HCT116 (cell line): ENCODE measurements at regions not wholly inside any gene's neighbourhood (a gene's known extent, or its start where the extent isn't known, plus 50 kb on each side); places are given as distances from the start of the nearest gene placed in this dataset.

Experiments used
- ATAC-seq: fragments of 200-7000 bp; cut with Tn5 transposase; 2 replicates; pipeline ENCODE4 v1.9.1; 2020; ENCODE audit warnings: mild to moderate bottlenecking, moderate library complexity
- BruUV-seq: library from RNA; stranded (reverse); fragments of 400-500 nt; replicated peaks from 2 replicates; lab custom pipeline; 2021; lab: Mats Ljungman, UMichigan
- CTCF ChIA-PET: fragments of 300-600 bp; sonication (Branson Sonifier 250); formaldehyde crosslinking; loops from one replicate; lab custom pipeline; 2021; ENCODE audit warnings: antibody characterized with exemption; lab: Charles Lee
- POLR2A ChIA-PET: fragments of 300-600, 350-600 bp; sonication (Branson Sonifier 250); formaldehyde crosslinking; loops from one replicate; lab custom pipeline; 2021; ENCODE audit warnings: antibody characterized with exemption; lab: Charles Lee
- RAD21 ChIA-PET, 2 experiments: fragments of 300-600 bp; sonication (Branson Sonifier 250); formaldehyde crosslinking; loops; one replicate each; lab custom pipeline; 2023; ENCODE audit warnings: low total read pairs in 2 of 2; ENCODE audit not compliant: uncharacterized antibody in 2 of 2, unreplicated experiment in 2 of 2, low non-redundant PET in 1 of 2; lab: Charles Lee
- DNase-seq: peaks from one replicate; pipeline ENCODE4 v3.0.0-alpha.2; 2010; ENCODE audit warnings: low read depth, low spot score
- H2AFZ ChIP-seq: fragments of 200-600 bp; shearing (Covaris generic), sonication (generic); 2 replicates; pipeline ENCODE4 v1.6.1; 2017; ENCODE audit warnings: low read depth, mixed run types, mixed read lengths, antibody characterized with exemption, low read length; ENCODE audit not compliant: poor library complexity, severe bottlenecking
- H3K27ac ChIP-seq: 2 replicates; pipeline ENCODE4 v1.5.1; 2012; ENCODE audit warnings: low read depth, low read length
- H3K27me3 ChIP-seq: fragments of 200-600 bp; sonication (generic); 2 replicates; pipeline ENCODE4 v1.6.1; 2016; ENCODE audit warnings: mixed run types, low read length, mixed read lengths; ENCODE audit not compliant: insufficient read depth
- H3K36me3 ChIP-seq, 2 experiments: fragments of 200-500 bp in 1 of 2; fragments of 200-600 bp in 1 of 2; sonication (Bioruptor generic) in 1 of 2; sonication (generic) in 1 of 2; 2 replicates each; pipeline versions ENCODE4 v1.5.1 to v1.6.1; 2014 to 2016; ENCODE audit warnings: low read length in 2 of 2, inconsistent platforms in 1 of 2, mixed read lengths in 1 of 2, mixed run types in 1 of 2; ENCODE audit not compliant: insufficient read depth in 2 of 2, control insufficient read depth in 1 of 2
- H3K4me1 ChIP-seq, 2 experiments: fragments of 200-600 bp in 1 of 2; sonication (generic) in 1 of 2; 2 replicates each; pipeline versions ENCODE4 v1.5.1 to v1.6.1; 2012 to 2017; ENCODE audit warnings: low read length in 2 of 2, inconsistent platforms in 1 of 2, mild to moderate bottlenecking in 1 of 2, mixed read lengths in 1 of 2, mixed run types in 1 of 2, moderate library complexity in 1 of 2; ENCODE audit not compliant: insufficient read depth in 2 of 2, control insufficient read depth in 1 of 2
- H3K4me2 ChIP-seq: fragments of 200-600 bp; sonication (generic); 2 replicates; pipeline ENCODE4 v1.6.1; 2017; ENCODE audit warnings: mixed run types, low read length, mixed read lengths
- H3K4me3 ChIP-seq, 2 experiments: fragments of 200-600 bp in 1 of 2; sonication (generic) in 1 of 2; replicated peaks in 1 of 2; 2 replicates each; pipeline ENCODE4 v1.5.1; 2011 to 2016; ENCODE audit warnings: low read length in 2 of 2, control low read depth in 1 of 2, low read depth in 1 of 2, mild to moderate bottlenecking in 1 of 2, mixed read lengths in 1 of 2, mixed run types in 1 of 2
- H3K79me2 ChIP-seq: fragments of 200-600 bp; sonication (generic); 2 replicates; pipeline ENCODE4 v1.6.1; 2017; ENCODE audit warnings: mild to moderate bottlenecking, mixed run types, low read length, moderate library complexity, mixed read lengths; ENCODE audit not compliant: insufficient read depth
- H3K9ac ChIP-seq: fragments of 200-600 bp; sonication (generic); 2 replicates; pipeline ENCODE4 v1.6.1; 2016; ENCODE audit warnings: low read length, mixed read lengths
- H3K9me2 ChIP-seq: fragments of 200-600 bp; sonication (generic), shearing (Covaris generic); 2 replicates; pipeline ENCODE4 v1.6.1; 2017; ENCODE audit warnings: mixed run types, mild to moderate bottlenecking, moderate library complexity; ENCODE audit not compliant: insufficient read depth
- H3K9me3 ChIP-seq, 2 experiments: fragments of 200-500 bp in 1 of 2; fragments of 200-600 bp in 1 of 2; sonication (Bioruptor generic) in 1 of 2; sonication (generic) in 1 of 2; 2 replicates each; pipeline ENCODE4 v1.6.1; 2014 to 2017; ENCODE audit warnings: low read length in 2 of 2, mixed read lengths in 2 of 2, inconsistent platforms in 1 of 2, low read depth in 1 of 2, mild to moderate bottlenecking in 1 of 2, mixed run types in 1 of 2, moderate library complexity in 1 of 2; ENCODE audit not compliant: control insufficient read depth in 1 of 2, insufficient read depth in 1 of 2
- H4K20me1 ChIP-seq: fragments of 200-600 bp; sonication (generic), shearing (Covaris generic); 2 replicates; pipeline ENCODE4 v1.6.1; 2017; ENCODE audit warnings: mixed run types, mild to moderate bottlenecking, moderate library complexity; ENCODE audit not compliant: insufficient read depth
- CBX3 ChIP-seq: IDR thresholded peaks from 2 replicates; pipeline ENCODE4 v1.6.1; 2012; ENCODE audit warnings: low read depth
- CTCF ChIP-seq, 3 experiments: fragments of 200-600 bp in 1 of 3; sonication (generic) in 1 of 3; IDR thresholded peaks in 2 of 3; conservative IDR thresholded peaks in 1 of 3; 2 replicates each; pipeline ENCODE4 v1.5.1; 2012 to 2017; ENCODE audit warnings: low read depth in 2 of 3, low read length in 2 of 3, antibody characterized with exemption in 1 of 3, borderline replicate concordance in 1 of 3, control low read depth in 1 of 3, mild to moderate bottlenecking in 1 of 3, mixed read lengths in 1 of 3, mixed run types in 1 of 3, moderate library complexity in 1 of 3; ENCODE audit not compliant: insufficient read depth in 1 of 3
- EGR1 ChIP-seq: IDR thresholded peaks from 2 replicates; pipeline ENCODE4 v1.6.1; 2012; ENCODE audit warnings: low read depth
- ELF1 ChIP-seq: IDR thresholded peaks from 2 replicates; pipeline ENCODE4 v1.6.1; 2012; ENCODE audit warnings: low read depth, borderline replicate concordance
- REST ChIP-seq: IDR thresholded peaks from 2 replicates; pipeline ENCODE4 v1.6.1; 2012; ENCODE audit warnings: low read depth
- intact Hi-C: fragments of 100-400 bp; cut with micrococcal nuclease; formaldehyde crosslinking; loops from 2 replicates; pipeline ENCODE4 v1.10.0; 2022

GRCh38 chr7:119999738-120000475, 273.1 kb upstream of the KCND2 start:
- H4K20me1 ChIP-seq: no peaks in the 10 kb centered on the region
- no peaks in the 10 kb centered on the region for H3K9me3 ChIP-seq
- no peaks in the 10 kb centered on the region for H3K9me2 ChIP-seq
- RAD21 ChIA-PET: interaction anchor here in 1 of 2 experiments (0.7 kb wide), 1 partner anchor 592 kb away, joined by 8 read pairs; no protein-coding TSS in a partner anchor
- H3K9ac ChIP-seq: no peak overlapping the region
- no peak for ATAC-seq
- TF ChIP-seq CBX3 (no peak), ELF1 (no peak), REST (no peak), CTCF (IDR thresholded peaks at IDR 0.05 in 2 of 3, conservative IDR thresholded peaks at IDR 0.05 in 1 of 3; ENCODE audit: borderline replicate concordance in 1 of 3, insufficient read depth in 1 of 3, low read depth in 2 of 3, low read length in 2 of 3) (0 out of 6 replicates have a peak, but pooled peaks of 1 of the 3 experiments have one; percentile 12), EGR1 (no peak)
- TF ChIP-seq, all 23 proteins: peak for 1
- no peak overlapping the region for H3K4me2 ChIP-seq
- no peak overlapping the region for H3K4me3 ChIP-seq
- ChIA-PET POLR2A (no interaction called here), CTCF (no interaction called here)
- H3K27ac ChIP-seq: no peak overlapping the region
- H3K27me3 ChIP-seq: no peaks in the 10 kb centered on the region
- H3K4me1 ChIP-seq: no peaks in the 10 kb centered on the region
- H3K36me3 ChIP-seq: no peaks in the 10 kb centered on the region
- H2AFZ ChIP-seq: no peak overlapping the region
- no TSS peak for BruUV-seq
- H3K79me2 ChIP-seq: no peaks in the 10 kb centered on the region
- intact Hi-C loops: loop anchor here (1.0 kb wide), 1 partner anchor 8 kb away; no protein-coding TSS in a partner anchor
- DNase-seq: no peak
